Brain pericyte (primary cell): ENCODE measurements at regions not wholly inside any gene's neighbourhood (a gene's known extent, or its start where the extent isn't known, plus 50 kb on each side); places are given as distances from the start of the nearest gene placed in this dataset.

Experiments used
- DNase-seq: peaks from one replicate; pipeline ENCODE4 v3.0.0-alpha.2; 2012; ENCODE audit warnings: low read depth, low spot score

GRCh38 chr7:85449478-85449877 is 262.6 kb upstream of the SEMA3D start:
- DNase-seq = no peak

- DNase-seq = no peak
These were observed 260.1 kb upstream of the SEMA3D start for GRCh38 chr7:85447004-85447403.

- DNase-seq = no peak
These were observed 239.7 kb upstream of the SEMA3D start for GRCh38 chr7:85426487-85426960.

GRCh38 chr7:85424298-85424697 is 237.4 kb upstream of the SEMA3D start:
- no peak for DNase-seq

GRCh38 chr7:85423209-85423895 is 236.5 kb upstream of the SEMA3D start:
- DNase-seq = no peak

GRCh38 chr7:85415743-85416142 is 228.9 kb upstream of the SEMA3D start:
- no peak for DNase-seq

GRCh38 chr7:85413718-85414117 is 226.9 kb upstream of the SEMA3D start:
- no peak for DNase-seq

GRCh38 chr7:85412912-85413311 is 226.1 kb upstream of the SEMA3D start:
- no peak for DNase-seq

GRCh38 chr7:85407391-85407790 is 220.5 kb upstream of the SEMA3D start:
- no peak for DNase-seq

- no peak for DNase-seq
These were observed 218.4 kb upstream of the SEMA3D start for GRCh38 chr7:85405016-85405902.

GRCh38 chr7:85396676-85397075 is 209.8 kb upstream of the SEMA3D start:
- DNase-seq = no peak

- no peak for DNase-seq
These were observed 205.9 kb upstream of the SEMA3D start for GRCh38 chr7:85392789-85393188.

- DNase-seq = no peak
These were observed 205.5 kb upstream of the SEMA3D start for GRCh38 chr7:85392326-85392725.

GRCh38 chr7:85386460-85386859 is 199.6 kb upstream of the SEMA3D start:
- no peak for DNase-seq

- no peak for DNase-seq
These were observed 197.5 kb upstream of the SEMA3D start for GRCh38 chr7:85384392-85384791.

- no peak for DNase-seq
These were observed 194.4 kb upstream of the SEMA3D start for GRCh38 chr7:85381212-85381611.

- no peak for DNase-seq
These were observed 189.7 kb upstream of the SEMA3D start for GRCh38 chr7:85376589-85376988.

GRCh38 chr7:85356916-85357315 is 170.1 kb upstream of the SEMA3D start:
- DNase-seq = no peak

- DNase-seq = no peak
These were observed 156.6 kb upstream of the SEMA3D start for GRCh38 chr7:85343484-85343883.

- no peak for DNase-seq
These were observed 155.9 kb upstream of the SEMA3D start for GRCh38 chr7:85342781-85343180.

GRCh38 chr7:85341973-85342372 is 155.1 kb upstream of the SEMA3D start:
- no peak for DNase-seq

- DNase-seq = no peak
These were observed 154.3 kb upstream of the SEMA3D start for GRCh38 chr7:85341121-85341520.

- no peak for DNase-seq
These were observed 149.2 kb upstream of the SEMA3D start for GRCh38 chr7:85336086-85336485.
